Breast epithelium (tissue), 4 donors: ENCODE measurements at regions not wholly inside any gene's neighbourhood (a gene's known extent, or its start where the extent isn't known, plus 50 kb on each side); places are given as distances from the start of the nearest gene placed in this dataset.

Source experiments
- DNase-seq, 2 donors: peaks; one replicate each; pipeline ENCODE4 v3.0.0-alpha.2; 2019; ENCODE audit warnings: low spot score in 2 of 2
- H3K27ac ChIP-seq, 2 donors: fragments of 200-600 bp; sonication (generic) in 1 of 2; one replicate each; pipeline ENCODE4 v1.5.1; 2016 to 2019; ENCODE audit warnings: mild to moderate bottlenecking in 1 of 2
- H3K27me3 ChIP-seq, 2 donors: fragments of 200-600 bp; sonication (generic) in 1 of 2; one replicate each; pipeline versions ENCODE4 v1.5.1 to v1.6.0; 2017 to 2019; ENCODE audit warnings: control low read depth in 1 of 2, mild to moderate bottlenecking in 1 of 2
- H3K36me3 ChIP-seq: fragments of 200-600 bp; one replicate; pipeline ENCODE4 v1.5.1; 2019
- H3K4me1 ChIP-seq, 2 donors: fragments of 200-600 bp; sonication (generic); one replicate each; pipeline ENCODE4 v1.5.1; 2016 to 2019; ENCODE audit warnings: control low read depth in 1 of 2
- H3K4me3 ChIP-seq, 3 donors: fragments of 200-600 bp; sonication (generic); 1 replicate in 2 of 3; 2 replicates in 1 of 3; pipeline ENCODE4 v1.5.1; 2016 to 2019; ENCODE audit warnings: mild to moderate bottlenecking in 3 of 3, moderate library complexity in 2 of 3
- H3K9me3 ChIP-seq, 2 donors: fragments of 200-600 bp; sonication (generic) in 1 of 2; one replicate each; pipeline ENCODE4 v1.5.1; 2016 to 2019; ENCODE audit warnings: control low read depth in 1 of 2
- CTCF ChIP-seq, 3 donors: fragments of 450-650 bp; IDR thresholded peaks; one replicate each; pipeline ENCODE4 v1.5.1; 2016 to 2017; ENCODE audit warnings: antibody characterized with exemption in 3 of 3, mild to moderate bottlenecking in 3 of 3, moderate library complexity in 3 of 3
- POLR2A ChIP-seq: fragments of 450-650 bp; IDR thresholded peaks from one replicate; pipeline ENCODE4 v1.6.1; 2016; ENCODE audit warnings: antibody characterized with exemption, mild to moderate bottlenecking, moderate library complexity
- POLR2AphosphoS5 ChIP-seq, 3 donors: sonication (generic); formaldehyde crosslinking; IDR thresholded peaks; one replicate each; pipeline ENCODE4 v1.6.1; 2017; ENCODE audit warnings: antibody characterized with exemption in 3 of 3
- intact Hi-C: fragments of 100-400 bp; cut with DNase I; formaldehyde crosslinking; loops from one replicate; pipeline ENCODE4 v1.15.1; 2023; ENCODE audit warnings: low total_unique reads

GRCh38 chr14:61168141-61168540, 113.0 kb downstream of the TMEM30B start:
- Histone ChIP-seq H3K9me3 (no peaks in the 10 kb centered on the region), H3K4me3 (no peak overlapping the region), H3K36me3 (no peaks in the 10 kb centered on the region), H3K4me1 (no peaks in the 10 kb centered on the region), H3K27ac (no peak overlapping the region), H3K27me3 (no peaks in the 10 kb centered on the region)
- no peak for DNase-seq
- intact Hi-C loops = no loop called here
- TF ChIP-seq CTCF (IDR thresholded peaks at IDR 0.05) (no peak), POLR2A (no peak), POLR2AphosphoS5 (IDR thresholded peaks at IDR 0.05) (no peak)

- Histone ChIP-seq H3K9me3 (no peaks in the 10 kb centered on the region), H3K27me3 (no peaks in the 10 kb centered on the region), H3K4me1 (no peaks in the 10 kb centered on the region), H3K27ac (no peak overlapping the region), H3K36me3 (no peaks in the 10 kb centered on the region), H3K4me3 (no peak overlapping the region)
- intact Hi-C loops = no loop called here
- DNase-seq = no peak
- TF ChIP-seq POLR2AphosphoS5 (IDR thresholded peaks at IDR 0.05) (no peak), POLR2A (no peak), CTCF (IDR thresholded peaks at IDR 0.05) (no peak)
Measured at GRCh38 chr14:61167642-61168041, 113.5 kb downstream of the TMEM30B start.

GRCh38 chr14:61160798-61161197, 120.3 kb downstream of the TMEM30B start:
- TF ChIP-seq POLR2AphosphoS5 (IDR thresholded peaks at IDR 0.05) (no peak), POLR2A (no peak), CTCF (IDR thresholded peaks at IDR 0.05) (no peak)
- Histone ChIP-seq H3K4me1 (no peaks in the 10 kb centered on the region), H3K27ac (no peak overlapping the region), H3K27me3 (no peaks in the 10 kb centered on the region), H3K36me3 (no peaks in the 10 kb centered on the region), H3K9me3 (no peaks in the 10 kb centered on the region), H3K4me3 (no peak overlapping the region)
- intact Hi-C loops = no loop called here
- no peak for DNase-seq

GRCh38 chr14:61154641-61155040, 126.5 kb downstream of the TMEM30B start:
- no peak for TF ChIP-seq POLR2A
- H3K4me3 ChIP-seq = no peak overlapping the region
- no peaks in the 10 kb centered on the region for H3K27me3 ChIP-seq
- H3K4me1 ChIP-seq = peaks cover 0 to 4% of the 10 kb centered on the region in 2 donors
- no peak for DNase-seq
- H3K27ac ChIP-seq = peak overlapping the region; percentile 54 to 82
- H3K9me3 ChIP-seq = no peaks in the 10 kb centered on the region
- intact Hi-C loops = no loop called here
- no peaks in the 10 kb centered on the region for H3K36me3 ChIP-seq

GRCh38 chr14:61153914-61154545, 127.1 kb downstream of the TMEM30B start:
- TF ChIP-seq POLR2AphosphoS5 (IDR thresholded peaks at IDR 0.05) = no peak
- TF ChIP-seq CTCF (IDR thresholded peaks at IDR 0.05) = no peak
- TF ChIP-seq POLR2A = no peak
- DNase-seq = peak in 1 of 2 donors; percentile 37
- H3K4me1 ChIP-seq = peaks cover 0 to 4% of the 10 kb centered on the region in 2 donors
- no peaks in the 10 kb centered on the region for H3K27me3 ChIP-seq
- H3K36me3 ChIP-seq = no peaks in the 10 kb centered on the region
- H3K4me3 ChIP-seq = no peak overlapping the region
- intact Hi-C loops = no loop called here
- no peaks in the 10 kb centered on the region for H3K9me3 ChIP-seq
- H3K27ac ChIP-seq = peak overlapping the region; percentile 54 to 82
